OCI-LY7 (cell line): ENCODE measurements at regions not wholly inside any gene's neighbourhood (a gene's known extent, or its start where the extent isn't known, plus 50 kb on each side); places are given as distances from the start of the nearest gene placed in this dataset.

ENCODE experiments used
- CTCF ChIP-seq: fragments of 200-600 bp; sonication (generic); conservative IDR thresholded peaks from 2 replicates; pipeline ENCODE4 v1.5.1; 2014; ENCODE audit warnings: mild to moderate bottlenecking, antibody characterized with exemption, low read length, moderate library complexity, mixed read lengths
- EZH2phosphoT487 ChIP-seq: fragments of 200-600 bp; sonication (generic); IDR thresholded peaks from 2 replicates; pipeline ENCODE4 v1.6.1; 2018; ENCODE audit warnings: low read depth, borderline replicate concordance, mild to moderate bottlenecking, mixed run types, antibody characterized with exemption, low read length, moderate library complexity, mixed read lengths

- TF ChIP-seq CTCF (no peak), EZH2phosphoT487 (no peak)
Measured at GRCh38 chr1:221849897-221850296, 108.0 kb upstream of the DUSP10 start.
